Sigmoid colon (tissue), 6 donors: ENCODE measurements at regions not wholly inside any gene's neighbourhood (a gene's known extent, or its start where the extent isn't known, plus 50 kb on each side); places are given as distances from the start of the nearest gene placed in this dataset.
"Not testable (repeated sequence)": the region's sequence is repeated elsewhere in the genome, so short reads cannot be mapped to it uniquely, and the experiment has no call there.

Source experiments
- DNase-seq: peaks from one replicate; pipeline ENCODE4 v3.0.0-alpha.2; 2019
- H3K27ac ChIP-seq, 4 donors: fragments of 200-600 bp; sonication (generic); one replicate each; pipeline ENCODE4 v1.5.1; 2016 to 2019; ENCODE audit warnings: mild to moderate bottlenecking in 1 of 4
- H3K27me3 ChIP-seq, 3 donors: fragments of 200-600 bp; sonication (generic); one replicate each; pipeline ENCODE4 v1.5.1; 2019; ENCODE audit warnings: mild to moderate bottlenecking in 1 of 3
- H3K36me3 ChIP-seq, 4 donors: fragments of 200-600 bp; sonication (generic); one replicate each; pipeline ENCODE4 v1.5.1; 2016 to 2019
- H3K4me1 ChIP-seq, 4 donors: fragments of 200-600 bp; sonication (generic); one replicate each; pipeline ENCODE4 v1.5.1; 2017 to 2019
- H3K4me3 ChIP-seq, 4 donors: fragments of 200-600 bp; sonication (generic); one replicate each; pipeline ENCODE4 v1.5.1; 2017 to 2019; ENCODE audit warnings: mild to moderate bottlenecking in 2 of 4, moderate library complexity in 1 of 4
- H3K9me3 ChIP-seq, 4 donors: fragments of 200-600 bp in 3 of 4; sonication (generic) in 3 of 4; one replicate each; pipeline versions ENCODE4 v1.5.1 to v1.6.1; 2013 to 2019
- EP300 ChIP-seq, 4 donors: sonication (generic); formaldehyde crosslinking; IDR thresholded peaks; one replicate each; pipeline ENCODE4 v1.6.1; 2017; ENCODE audit warnings: antibody characterized with exemption in 4 of 4
- POLR2A ChIP-seq, 2 donors: fragments of 450-650 bp; IDR thresholded peaks; one replicate each; pipeline ENCODE4 v1.6.1; 2016; ENCODE audit warnings: antibody characterized with exemption in 2 of 2, mild to moderate bottlenecking in 2 of 2, moderate library complexity in 2 of 2
- POLR2AphosphoS5 ChIP-seq, 4 donors: sonication (generic); formaldehyde crosslinking; IDR thresholded peaks; one replicate each; pipeline ENCODE4 v1.6.1; 2017; ENCODE audit warnings: antibody characterized with exemption in 4 of 4
- WGBS, 2 donors: extraction: QIAGEN DNeasy Blood & Tissue Kit; methylation state at CpG; one replicate each; pipeline ENCODE4 v1.1.7; 2013; 5-methylcytosine and 5-hydroxymethylcytosine counted together
- intact Hi-C: fragments of 100-400 bp; cut with DNase I; formaldehyde crosslinking; loops from one replicate; pipeline ENCODE4 v1.15.1; 2023
- TF ChIP-seq, protein P1 (sequence below), 4 experiments: fragments of 450-650 bp in 3 of 4; fragments of 200-600 bp in 1 of 4; IDR thresholded peaks; one replicate each; pipeline ENCODE4 v1.5.1; 2016 to 2019; ENCODE audit warnings: antibody characterized with exemption in 4 of 4, mild to moderate bottlenecking in 3 of 4, moderate library complexity in 2 of 4
- donor health status: healthy with polysubstance abuse.
- donor health status: healthy.

DNA sequence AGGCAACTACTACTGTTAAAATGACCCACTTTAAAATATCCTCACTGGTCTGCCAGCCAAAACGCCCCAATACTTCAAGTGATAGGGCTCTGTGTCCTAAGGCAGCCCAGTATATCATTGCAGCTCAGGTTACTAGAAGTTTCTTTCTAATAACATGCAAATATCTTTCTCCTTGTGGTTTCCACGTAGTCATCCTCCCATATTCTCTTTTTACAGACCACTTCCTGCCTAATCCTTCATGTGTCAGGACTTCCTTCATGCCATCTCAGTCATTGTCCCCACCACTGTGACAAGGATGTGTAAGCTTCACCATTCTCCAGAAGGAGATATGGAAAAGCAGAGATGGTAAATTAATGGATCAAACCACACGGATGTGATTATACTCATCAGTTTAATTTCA is 813.7 kb downstream of the MAT2B start:
- intact Hi-C loops: no loop called here
- H3K27ac ChIP-seq: no peak overlapping the region
- no peaks in the 10 kb centered on the region for H3K27me3 ChIP-seq
- 53 to 69% methylated on average over 3 of the region's 3 CpGs for WGBS, 2 donors
- no peak overlapping the region for H3K4me3 ChIP-seq
- DNase-seq: no peak
- TF ChIP-seq, protein P1, sequence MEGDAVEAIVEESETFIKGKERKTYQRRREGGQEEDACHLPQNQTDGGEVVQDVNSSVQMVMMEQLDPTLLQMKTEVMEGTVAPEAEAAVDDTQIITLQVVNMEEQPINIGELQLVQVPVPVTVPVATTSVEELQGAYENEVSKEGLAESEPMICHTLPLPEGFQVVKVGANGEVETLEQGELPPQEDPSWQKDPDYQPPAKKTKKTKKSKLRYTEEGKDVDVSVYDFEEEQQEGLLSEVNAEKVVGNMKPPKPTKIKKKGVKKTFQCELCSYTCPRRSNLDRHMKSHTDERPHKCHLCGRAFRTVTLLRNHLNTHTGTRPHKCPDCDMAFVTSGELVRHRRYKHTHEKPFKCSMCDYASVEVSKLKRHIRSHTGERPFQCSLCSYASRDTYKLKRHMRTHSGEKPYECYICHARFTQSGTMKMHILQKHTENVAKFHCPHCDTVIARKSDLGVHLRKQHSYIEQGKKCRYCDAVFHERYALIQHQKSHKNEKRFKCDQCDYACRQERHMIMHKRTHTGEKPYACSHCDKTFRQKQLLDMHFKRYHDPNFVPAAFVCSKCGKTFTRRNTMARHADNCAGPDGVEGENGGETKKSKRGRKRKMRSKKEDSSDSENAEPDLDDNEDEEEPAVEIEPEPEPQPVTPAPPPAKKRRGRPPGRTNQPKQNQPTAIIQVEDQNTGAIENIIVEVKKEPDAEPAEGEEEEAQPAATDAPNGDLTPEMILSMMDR (IDR thresholded peaks at IDR 0.05): no peak
- TF ChIP-seq POLR2AphosphoS5 (IDR thresholded peaks at IDR 0.05) (no peak), POLR2A (IDR thresholded peaks at IDR 0.05) (no peak), EP300 (IDR thresholded peaks at IDR 0.05) (no peak)
- no peaks in the 10 kb centered on the region for H3K9me3 ChIP-seq
- H3K4me1 ChIP-seq: peaks cover 0 to 13% (median 5%) of the 10 kb centered on the region in 4 donors
- no peaks in the 10 kb centered on the region for H3K36me3 ChIP-seq

GRCh38 chr5:164324239-164324638 is 818.8 kb downstream of the MAT2B start:
- H3K36me3 ChIP-seq: no peaks in the 10 kb centered on the region
- peaks cover 0 to 8% (median 4%) of the 10 kb centered on the region in 4 donors for H3K9me3 ChIP-seq
- no peak for DNase-seq
- intact Hi-C loops: no loop called here
- H3K27ac ChIP-seq: no peak overlapping the region
- TF ChIP-seq EP300 (IDR thresholded peaks at IDR 0.05): no peak
- H3K4me1 ChIP-seq: no peaks in the 10 kb centered on the region
- no peaks in the 10 kb centered on the region for H3K27me3 ChIP-seq
- no peak overlapping the region for H3K4me3 ChIP-seq
- 61 to 72% methylated on average over 2 of the region's 2 CpGs for WGBS, 2 donors

DNA sequence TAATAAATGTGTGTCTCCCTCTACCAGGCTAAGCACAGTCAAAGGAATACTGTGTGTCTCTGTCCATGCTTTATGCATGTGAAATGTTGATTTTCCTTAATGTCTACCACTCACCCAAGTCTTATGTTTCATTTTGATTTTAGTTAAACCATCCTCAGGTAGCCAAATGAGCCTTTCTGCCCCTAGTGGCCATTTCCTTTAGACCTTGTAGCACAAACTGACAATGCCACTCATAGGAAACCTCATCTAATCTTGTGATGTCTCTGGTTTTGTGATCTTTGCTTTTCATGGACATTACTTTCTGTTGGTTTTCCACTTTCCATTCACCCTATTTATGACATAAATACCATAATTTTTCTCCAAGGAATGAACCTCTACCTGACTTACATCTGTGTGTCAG is 820.8 kb downstream of the MAT2B start:
- Histone ChIP-seq H3K4me1 (no peaks in the 10 kb centered on the region), H3K27me3 (no peaks in the 10 kb centered on the region), H3K9me3 (peaks cover 0 to 8% (median 4%) of the 10 kb centered on the region in 4 donors), H3K4me3 (no peak overlapping the region), H3K36me3 (no peaks in the 10 kb centered on the region), H3K27ac (no peak overlapping the region)
- DNase-seq: no peak
- TF ChIP-seq POLR2A (IDR thresholded peaks at IDR 0.05): no peak
- TF ChIP-seq EP300 (IDR thresholded peaks at IDR 0.05): no peak
- TF ChIP-seq POLR2AphosphoS5 (IDR thresholded peaks at IDR 0.05): no peak
- TF ChIP-seq, protein P1 (IDR thresholded peaks at IDR 0.05): no peak
- intact Hi-C loops: no loop called here

GRCh38 chr5:164327166-164327565 is 821.7 kb downstream of the MAT2B start:
- H3K4me3 ChIP-seq, DNase-seq, intact Hi-C loops, H3K27me3 ChIP-seq, H3K4me1 ChIP-seq, H3K36me3 ChIP-seq, H3K9me3 ChIP-seq, H3K27ac ChIP-seq: not testable (repeated sequence)
- 81 to 90% methylated on average over 5 of the region's 5 CpGs for WGBS, 2 donors

GRCh38 chr5:164332349-164333196 is 827.2 kb downstream of the MAT2B start:
- TF ChIP-seq, protein P1 (IDR thresholded peaks at IDR 0.05): no peak
- no peak for TF ChIP-seq POLR2A (IDR thresholded peaks at IDR 0.05)
- no peak for TF ChIP-seq EP300 (IDR thresholded peaks at IDR 0.05)
- TF ChIP-seq POLR2AphosphoS5 (IDR thresholded peaks at IDR 0.05): no peak
- Histone ChIP-seq H3K27me3 (no peaks in the 10 kb centered on the region), H3K4me3 (no peak overlapping the region), H3K27ac (no peak overlapping the region), H3K9me3 (no peaks in the 10 kb centered on the region), H3K36me3 (no peaks in the 10 kb centered on the region), H3K4me1 (peaks cover 0 to 11% (median 3%) of the 10 kb centered on the region in 4 donors)
- intact Hi-C loops: no loop called here
- no peak for DNase-seq
- WGBS, 2 donors: 75 to 85% methylated on average over 4 of the region's 4 CpGs

DNA sequence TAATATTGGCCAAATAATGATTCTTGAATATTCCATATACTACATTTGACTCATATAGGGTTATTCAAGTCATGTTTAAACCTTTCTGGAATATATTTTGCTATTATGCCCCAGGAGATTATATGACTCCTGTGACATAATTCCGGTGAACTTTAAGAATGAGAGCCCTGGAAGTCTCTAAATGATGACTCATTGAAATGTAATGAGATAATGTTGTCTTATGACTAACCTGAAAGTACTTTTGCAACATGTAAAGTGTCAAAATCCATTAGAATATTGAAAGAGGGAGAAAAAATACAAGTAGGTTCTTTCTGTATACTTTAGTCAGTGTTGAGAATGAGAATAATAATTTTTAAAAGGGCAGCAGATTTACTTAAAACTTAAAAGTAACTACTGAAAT is 830.4 kb downstream of the MAT2B start:
- intact Hi-C loops: no loop called here
- Histone ChIP-seq H3K27ac (no peak overlapping the region), H3K9me3 (no peaks in the 10 kb centered on the region), H3K27me3 (no peaks in the 10 kb centered on the region), H3K36me3 (no peaks in the 10 kb centered on the region), H3K4me1 (peaks cover 0 to 11% (median 3%) of the 10 kb centered on the region in 4 donors), H3K4me3 (no peak overlapping the region)
- WGBS, 2 donors: 78 to 84% methylated on average over 1 of the region's 1 CpG
- TF ChIP-seq, protein P1 (IDR thresholded peaks at IDR 0.05): no peak
- no peak for TF ChIP-seq POLR2AphosphoS5 (IDR thresholded peaks at IDR 0.05)
- TF ChIP-seq EP300 (IDR thresholded peaks at IDR 0.05): no peak
- TF ChIP-seq POLR2A (IDR thresholded peaks at IDR 0.05): no peak
- no peak for DNase-seq
